H1 (cell line): ENCODE measurements at regions not wholly inside any gene's neighbourhood (a gene's known extent, or its start where the extent isn't known, plus 50 kb on each side); places are given as distances from the start of the nearest gene placed in this dataset.

ENCODE experiments used
- CTCF ChIA-PET: fragments of 300-600 bp; sonication (Branson Sonifier 250); formaldehyde crosslinking; loops from one replicate; lab custom pipeline; 2021; ENCODE audit not compliant: partially characterized antibody; lab: Charles Lee
- POLR2A ChIA-PET: fragments of 300-600 bp; sonication (Branson Sonifier 250); formaldehyde crosslinking; loops from one replicate; lab custom pipeline; 2021; ENCODE audit warnings: inconsistent platforms; ENCODE audit not compliant: partially characterized antibody; lab: Charles Lee
- DNase-seq, 2 experiments: peaks; one replicate each; pipeline versions ENCODE4 v3.0.0 to v3.0.0-alpha.2; 2010 to 2022; ENCODE audit warnings: low spot score in 2 of 2, low read depth in 1 of 2, mixed read lengths in 1 of 2
- FAIRE-seq: peaks from 2 replicates; lab custom pipeline; 2011; peaks lifted over from hg19 to GRCh38; lab: Jason Lieb, UNC
- H2AFZ ChIP-seq: 2 replicates; pipeline ENCODE4 v1.8.1; 2012; ENCODE audit warnings: low read length, inconsistent platforms
- H2AK5ac ChIP-seq: 2 replicates; pipeline ENCODE4 v1.6.1; 2013; ENCODE audit warnings: low read depth, low read length
- H2BK120ac ChIP-seq: replicated peaks from 2 replicates; pipeline ENCODE3; 2013; ENCODE audit warnings: low read depth, low read length, inconsistent platforms
- H2BK12ac ChIP-seq: 2 replicates; pipeline ENCODE4 v1.6.1; 2013; ENCODE audit warnings: low read depth, low read length
- H2BK15ac ChIP-seq: 2 replicates; pipeline ENCODE4 v1.6.1; 2013; ENCODE audit warnings: low read length
- H2BK20ac ChIP-seq: 2 replicates; pipeline ENCODE4 v1.6.1; 2013; ENCODE audit warnings: low read length
- H2BK5ac ChIP-seq: 2 replicates; pipeline ENCODE4 v1.6.1; 2013; ENCODE audit warnings: low read depth, low read length
- H3K14ac ChIP-seq: 2 replicates; pipeline ENCODE4 v1.6.1; 2013; ENCODE audit warnings: inconsistent platforms; ENCODE audit not compliant: insufficient read length
- H3K18ac ChIP-seq: 2 replicates; pipeline ENCODE4 v1.6.1; 2013; ENCODE audit warnings: low read length; ENCODE audit errors: extremely low read depth
- H3K23ac ChIP-seq: 2 replicates; pipeline ENCODE4 v1.6.1; 2013; ENCODE audit warnings: inconsistent platforms; ENCODE audit not compliant: insufficient read length
- H3K23me2 ChIP-seq: 2 replicates; pipeline ENCODE4 v1.6.1; 2013; ENCODE audit warnings: low read depth, low read length
- H3K27ac ChIP-seq: 2 replicates; pipeline ENCODE4 v1.6.1; 2011; ENCODE audit warnings: low read depth, low read length, inconsistent platforms
- H3K27me3 ChIP-seq, 4 experiments: replicated peaks in 1 of 4; 1 replicate in 1 of 4; 2 replicates in 3 of 4; pipeline versions ENCODE4 v1.6.1 to v1.8.1; 2011 to 2013; ENCODE audit warnings: low read length in 3 of 4, mild to moderate bottlenecking in 3 of 4, inconsistent platforms in 2 of 4, mixed read lengths in 2 of 4, moderate library complexity in 1 of 4; ENCODE audit not compliant: control insufficient read depth in 3 of 4, insufficient read depth in 3 of 4; ENCODE audit errors: extremely low read depth in 1 of 4
- H3K36me3 ChIP-seq, 4 experiments: 2 replicates each; pipeline versions ENCODE4 v1.6.1 to v1.8.1; 2011 to 2013; ENCODE audit warnings: mild to moderate bottlenecking in 4 of 4, low read length in 3 of 4, moderate library complexity in 2 of 4, control low read depth in 1 of 4, inconsistent platforms in 1 of 4; ENCODE audit not compliant: insufficient read depth in 4 of 4, control insufficient read depth in 2 of 4
- H3K4ac ChIP-seq: replicated peaks from 2 replicates; pipeline ENCODE3; 2013; ENCODE audit warnings: low read length, low read depth, mixed read lengths, inconsistent platforms; ENCODE audit not compliant: insufficient read length
- H3K4me1 ChIP-seq, 4 experiments: replicated peaks in 1 of 4; 1 replicate in 1 of 4; 2 replicates in 3 of 4; pipeline versions ENCODE4 v1.6.1 to v1.8.1; 2011 to 2013; ENCODE audit warnings: low read length in 3 of 4, inconsistent platforms in 2 of 4, mixed read lengths in 1 of 4; ENCODE audit not compliant: insufficient read depth in 4 of 4, control insufficient read depth in 3 of 4
- H3K4me2 ChIP-seq, 2 experiments: 2 replicates each; pipeline versions ENCODE4 v1.6.1 to v1.8.1; 2011 to 2013; ENCODE audit warnings: low read depth in 2 of 2, low read length in 2 of 2, control low read depth in 1 of 2, inconsistent platforms in 1 of 2, mild to moderate bottlenecking in 1 of 2; ENCODE audit not compliant: insufficient read depth in 1 of 2
- H3K4me3 ChIP-seq, 4 experiments: fragments of 200-600, 300-600 bp in 1 of 4; sonication (generic), shearing (Covaris generic), sonication (Bioruptor Twin) in 1 of 4; 2 replicates each; pipeline versions ENCODE4 v1.5.1 to v1.8.1; 2011 to 2016; ENCODE audit warnings: low read length in 4 of 4, low read depth in 3 of 4, control low read depth in 2 of 4, inconsistent platforms in 2 of 4, mild to moderate bottlenecking in 2 of 4, mixed read lengths in 1 of 4, moderate library complexity in 1 of 4; ENCODE audit not compliant: insufficient read depth in 2 of 4; ENCODE audit errors: extremely low read depth in 1 of 4
- H3K56ac ChIP-seq: replicated peaks from 2 replicates; pipeline ENCODE3; 2013; ENCODE audit warnings: low read depth, mild to moderate bottlenecking, mixed read lengths, low read length, inconsistent platforms; ENCODE audit not compliant: insufficient read length
- H3K79me1 ChIP-seq: 2 replicates; pipeline ENCODE4 v1.6.1; 2013; ENCODE audit warnings: low read depth, low read length, control low read depth
- H3K79me2 ChIP-seq, 2 experiments: 2 replicates each; pipeline versions ENCODE4 v1.6.1 to v1.8.1; 2012 to 2013; ENCODE audit warnings: low read length in 2 of 2, mild to moderate bottlenecking in 2 of 2, inconsistent platforms in 1 of 2; ENCODE audit not compliant: insufficient read depth in 2 of 2, control insufficient read depth in 1 of 2
- H3K9ac ChIP-seq, 4 experiments: replicated peaks in 1 of 4; 1 replicate in 1 of 4; 2 replicates in 3 of 4; pipeline versions ENCODE4 v1.6.1 to v1.8.1; 2011 to 2013; ENCODE audit warnings: low read depth in 3 of 4, low read length in 3 of 4, control low read depth in 2 of 4, mild to moderate bottlenecking in 2 of 4, moderate library complexity in 2 of 4, inconsistent platforms in 1 of 4; ENCODE audit errors: extremely low read depth in 1 of 4
- H3K9me3 ChIP-seq, 2 experiments: 2 replicates each; pipeline versions ENCODE4 v1.6.1 to v1.8.1; 2012 to 2013; ENCODE audit warnings: mild to moderate bottlenecking in 2 of 2, moderate library complexity in 2 of 2, control low read depth in 1 of 2, inconsistent platforms in 1 of 2, low read depth in 1 of 2, low read length in 1 of 2, mixed read lengths in 1 of 2; ENCODE audit not compliant: insufficient read depth in 2 of 2
- H4K20me1 ChIP-seq, 2 experiments: replicated peaks in 1 of 2; 2 replicates each; pipeline versions ENCODE3 to v1.8.1; 2011 to 2013; ENCODE audit warnings: inconsistent platforms in 2 of 2, low read length in 2 of 2, mild to moderate bottlenecking in 1 of 2; ENCODE audit not compliant: insufficient read depth in 2 of 2, control insufficient read depth in 1 of 2
- H4K5ac ChIP-seq: 2 replicates; pipeline ENCODE4 v1.6.1; 2013; ENCODE audit warnings: low read length, low read depth, mixed read lengths, inconsistent platforms; ENCODE audit not compliant: insufficient read length
- H4K8ac ChIP-seq: 2 replicates; pipeline ENCODE4 v1.8.0; 2013; ENCODE audit warnings: mild to moderate bottlenecking, moderate library complexity, low read length, inconsistent platforms; ENCODE audit not compliant: insufficient read depth; ENCODE audit errors: extremely low read depth
- H4K91ac ChIP-seq: replicated peaks from 2 replicates; pipeline ENCODE3; 2013; ENCODE audit warnings: low read length, mixed read lengths, inconsistent platforms; ENCODE audit not compliant: insufficient read length
- ASH2L ChIP-seq: fragments of 200-600, 300-600 bp; sonication (generic); IDR thresholded peaks from one replicate; pipeline ENCODE4 v1.7.1; 2017; ENCODE audit warnings: low read length
- CBX5 ChIP-seq: fragments of 300-800, 300-1000 bp; sonication (generic); IDR thresholded peaks from 2 replicates; pipeline ENCODE4 v1.7.1; 2016; ENCODE audit warnings: antibody characterized with exemption, low read length, low read depth
- EGR1 ChIP-seq: IDR thresholded peaks from 2 replicates; pipeline ENCODE4 v1.6.1; 2011; ENCODE audit warnings: low read depth, low read length, borderline replicate concordance
- EP300 ChIP-seq, 2 experiments: IDR thresholded peaks; 1 replicate in 1 of 2; 2 replicates in 1 of 2; pipeline ENCODE4 v1.6.1; 2011 to 2012; ENCODE audit warnings: low read depth in 2 of 2, low read length in 2 of 2, mild to moderate bottlenecking in 2 of 2, borderline replicate concordance in 1 of 2, inconsistent platforms in 1 of 2, moderate library complexity in 1 of 2
- JUND ChIP-seq: IDR thresholded peaks from 2 replicates; pipeline ENCODE4 v1.6.1; 2011; ENCODE audit warnings: mild to moderate bottlenecking, improper control_type of control experiment, low read length
- NANOG ChIP-seq: IDR thresholded peaks from 2 replicates; pipeline ENCODE4 v1.6.1; 2011; ENCODE audit warnings: low read length, low read depth, mild to moderate bottlenecking, inconsistent platforms; ENCODE audit not compliant: insufficient read depth, poor library complexity, severe bottlenecking
- RBBP5 ChIP-seq: IDR thresholded peaks from 2 replicates; pipeline ENCODE4 v1.7.1; 2012; ENCODE audit warnings: low read depth, mild to moderate bottlenecking, inconsistent platforms, low read length, moderate library complexity, borderline replicate concordance
- RXRA ChIP-seq: IDR thresholded peaks from 2 replicates; pipeline ENCODE4 v1.6.1; 2011; ENCODE audit warnings: low read depth, mild to moderate bottlenecking, low read length, moderate library complexity; ENCODE audit not compliant: insufficient read depth
- SIX5 ChIP-seq: IDR thresholded peaks from 2 replicates; pipeline ENCODE4 v1.6.1; 2011; ENCODE audit warnings: mild to moderate bottlenecking, low read depth, low read length
- SUZ12 ChIP-seq: fragments of 200-600 bp; sonication (generic); IDR thresholded peaks from 2 replicates; pipeline ENCODE4 v1.6.1; 2012; ENCODE audit warnings: mild to moderate bottlenecking, inconsistent platforms, low read length, moderate library complexity, mixed read lengths
- ZNF274 ChIP-seq: IDR thresholded peaks from 2 replicates; pipeline ENCODE4 v1.7.0; 2012; ENCODE audit warnings: low read length, borderline replicate concordance; ENCODE audit errors: extremely low read depth
- WGBS, 2 experiments: shearing (Covaris generic) in 1 of 2; methylation state at CpG; one replicate each; pipeline versions ENCODE4 v1.1.6 to v1.1.7; 2013 to 2015; ENCODE audit warnings: low lambda C conversion rate in 2 of 2, mixed read lengths in 2 of 2, inconsistent platforms in 1 of 2, low coverage in 1 of 2, missing lambda C conversion rate in 1 of 2; ENCODE audit not compliant: insufficient replicate concordance in 2 of 2, insufficient coverage in 1 of 2, insufficient read length in 1 of 2; ENCODE audit errors: extremely low coverage in 1 of 2, missing lambda C conversion rate in 1 of 2; 5-methylcytosine and 5-hydroxymethylcytosine counted together
- TF ChIP-seq, protein P1 (sequence below): IDR thresholded peaks from 2 replicates; pipeline ENCODE4 v1.6.1; 2012; ENCODE audit warnings: inconsistent platforms
- TF ChIP-seq, protein P2 (sequence below): IDR thresholded peaks from 2 replicates; pipeline ENCODE4 v1.6.1; 2012; ENCODE audit warnings: inconsistent platforms

DNA sequence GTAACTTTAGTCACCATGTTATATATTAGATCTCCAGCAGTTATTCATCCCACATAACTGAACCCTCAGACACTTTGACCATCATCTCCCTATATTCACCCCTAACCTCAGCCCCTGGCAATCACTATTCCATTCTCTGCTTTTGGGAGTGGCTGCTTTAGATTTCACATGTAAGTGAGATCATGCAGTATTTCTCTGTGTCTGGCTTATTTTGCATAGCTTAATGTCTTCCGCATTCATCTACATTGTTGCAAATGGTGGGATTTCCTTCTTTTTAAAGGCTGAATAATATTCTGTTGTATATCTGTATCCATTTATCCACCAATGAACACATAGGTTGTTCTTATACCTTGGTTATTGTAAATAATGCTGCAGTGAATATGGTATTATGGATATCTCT is 411.6 kb upstream of the ZEB2 start:
- Histone ChIP-seq H3K56ac (no peak overlapping the region), H3K23ac (no peak overlapping the region)
- FAIRE-seq, result no peak

More for the DNA sequence above, 411.6 kb upstream of the ZEB2 start:
- no peak overlapping the region for H2AFZ ChIP-seq
- H4K8ac ChIP-seq, result no peak overlapping the region
- no peak overlapping the region for H4K91ac ChIP-seq
- no peaks in the 10 kb centered on the region for H3K23me2 ChIP-seq
- H4K5ac ChIP-seq, result no peak overlapping the region
- H4K20me1 ChIP-seq, result no peaks in the 10 kb centered on the region
- no peak overlapping the region for H3K18ac ChIP-seq
- no peaks in the 10 kb centered on the region for H3K4me1 ChIP-seq
- H3K4me3 ChIP-seq, result no peak overlapping the region
- no peaks in the 10 kb centered on the region for H3K9me3 ChIP-seq
- no peak overlapping the region for H3K27ac ChIP-seq
- no peak overlapping the region for H3K14ac ChIP-seq
- POLR2A ChIA-PET, result no interaction called here
- H2BK12ac ChIP-seq, result no peak overlapping the region
- H3K4ac ChIP-seq, result no peak overlapping the region
- H3K36me3 ChIP-seq, result no peaks in the 10 kb centered on the region
- no peak overlapping the region for H3K4me2 ChIP-seq
- no peak overlapping the region for H2AK5ac ChIP-seq
- WGBS, 2 experiments, result 94% methylated on average over 1 of the region's 1 CpG; no CpG with 5 or more reads in 1 of the 2 experiments
- H3K79me2 ChIP-seq, result no peaks in the 10 kb centered on the region
- CTCF ChIA-PET, result no interaction called here
- no peak overlapping the region for H2BK5ac ChIP-seq
- no peak overlapping the region for H2BK120ac ChIP-seq
- no peak overlapping the region for H2BK20ac ChIP-seq
- no peak overlapping the region for H3K9ac ChIP-seq
- no peaks in the 10 kb centered on the region for H3K27me3 ChIP-seq
- DNase-seq, result no peak
- H2BK15ac ChIP-seq, result no peak overlapping the region
- no peak for TF ChIP-seq SIX5
- no peak for TF ChIP-seq ZNF274
- no peak for TF ChIP-seq EGR1
- TF ChIP-seq, protein P1, sequence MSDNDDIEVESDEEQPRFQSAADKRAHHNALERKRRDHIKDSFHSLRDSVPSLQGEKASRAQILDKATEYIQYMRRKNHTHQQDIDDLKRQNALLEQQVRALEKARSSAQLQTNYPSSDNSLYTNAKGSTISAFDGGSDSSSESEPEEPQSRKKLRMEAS, result no peak
- TF ChIP-seq NANOG, result no peak
- TF ChIP-seq RBBP5, result no peak
- TF ChIP-seq JUND, result no peak
- TF ChIP-seq, protein P2, sequence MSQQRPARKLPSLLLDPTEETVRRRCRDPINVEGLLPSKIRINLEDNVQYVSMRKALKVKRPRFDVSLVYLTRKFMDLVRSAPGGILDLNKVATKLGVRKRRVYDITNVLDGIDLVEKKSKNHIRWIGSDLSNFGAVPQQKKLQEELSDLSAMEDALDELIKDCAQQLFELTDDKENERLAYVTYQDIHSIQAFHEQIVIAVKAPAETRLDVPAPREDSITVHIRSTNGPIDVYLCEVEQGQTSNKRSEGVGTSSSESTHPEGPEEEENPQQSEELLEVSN, result no peak
- no peak for TF ChIP-seq EP300 (IDR thresholded peaks at IDR 0.05; ENCODE audit: borderline replicate concordance in 1 of 2, low read depth in 2 of 2, low read length in 2 of 2)
- TF ChIP-seq ASH2L, result no peak
- TF ChIP-seq SUZ12, result no peak
- no peak for TF ChIP-seq CBX5
- no peak for TF ChIP-seq RXRA
- H3K79me1 ChIP-seq, result no peaks in the 10 kb centered on the region
